ENCODE measurements at regions not wholly inside any gene's neighbourhood (a gene's known extent, or its start where the extent isn't known, plus 50 kb on each side); places are given as distances from the start of the nearest gene placed in this dataset.

DNA sequence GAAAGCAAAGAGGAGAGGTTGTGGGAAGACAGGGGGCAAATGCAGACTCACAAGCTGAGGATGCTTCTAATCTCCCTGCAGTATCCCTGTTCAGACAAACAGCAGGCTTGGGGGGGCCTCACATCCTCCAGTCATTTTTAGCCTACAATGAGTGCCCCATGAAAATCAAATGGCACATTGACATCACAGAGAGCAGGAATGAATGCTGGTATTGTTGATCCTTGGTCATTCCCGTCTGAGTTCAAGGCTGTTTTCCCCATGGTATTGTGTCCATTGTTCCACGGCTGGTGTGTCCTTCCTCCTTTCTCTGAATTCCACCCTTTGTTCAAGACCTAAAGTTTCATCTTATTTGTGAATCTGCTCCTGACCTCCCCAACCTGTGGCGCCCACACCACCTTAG, 545.6 kb downstream of the AJAP1 start:
- DNase-seq (ENCODE audit: low read depth, low spot score), result no peak
- in situ Hi-C loops (cut with HindIII; ENCODE audit: low pct_unique_long_range_greater_than_20kb, low sequenced_read_pairs), result no loop called here

DNA sequence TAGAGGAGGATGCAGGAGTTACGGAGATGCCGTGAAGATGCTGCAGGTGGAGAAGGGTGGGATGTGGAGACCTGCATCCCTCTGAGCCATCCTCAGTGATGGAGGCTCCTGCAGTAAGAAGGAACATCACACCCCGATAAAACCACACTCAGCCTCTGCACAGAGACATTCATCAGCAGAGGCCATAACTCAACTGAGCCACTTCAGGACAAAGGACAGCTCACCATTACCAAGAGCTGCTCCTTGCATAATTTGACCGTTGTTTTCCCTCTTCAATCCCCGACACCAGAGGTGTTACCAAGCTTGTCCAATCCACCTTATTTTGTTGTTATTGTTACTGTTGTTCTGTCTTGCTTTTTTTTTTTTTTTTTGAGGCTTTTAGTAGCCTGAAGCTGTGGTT, 543.9 kb downstream of the AJAP1 start:
- no peak for DNase-seq (ENCODE audit: low read depth, low spot score)
- in situ Hi-C loops (cut with HindIII; ENCODE audit: low pct_unique_long_range_greater_than_20kb, low sequenced_read_pairs), result no loop called here

DNA sequence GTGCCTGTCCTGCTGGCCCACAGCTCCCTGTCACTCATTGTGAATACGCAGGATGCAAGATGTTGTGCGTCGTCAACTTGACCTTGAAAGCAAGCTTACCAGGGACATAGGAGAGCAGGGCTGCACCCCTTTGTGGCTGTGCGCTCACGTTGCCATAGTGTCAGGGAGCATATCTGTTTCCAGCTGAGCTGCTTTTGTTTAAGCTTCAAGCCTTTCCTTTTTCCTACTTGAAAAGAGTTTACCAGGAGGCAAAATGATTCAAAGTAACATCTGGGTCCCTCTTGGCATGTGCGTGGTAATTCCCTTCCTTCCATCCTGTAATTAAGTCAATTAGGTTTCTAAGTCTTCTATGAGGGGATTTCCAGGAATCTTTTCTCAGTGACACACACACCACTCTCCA, 537.1 kb downstream of the AJAP1 start:
- in situ Hi-C loops (cut with HindIII; ENCODE audit: low pct_unique_long_range_greater_than_20kb, low sequenced_read_pairs), result no loop called here
- DNase-seq (ENCODE audit: low read depth, low spot score), result no peak

DNA sequence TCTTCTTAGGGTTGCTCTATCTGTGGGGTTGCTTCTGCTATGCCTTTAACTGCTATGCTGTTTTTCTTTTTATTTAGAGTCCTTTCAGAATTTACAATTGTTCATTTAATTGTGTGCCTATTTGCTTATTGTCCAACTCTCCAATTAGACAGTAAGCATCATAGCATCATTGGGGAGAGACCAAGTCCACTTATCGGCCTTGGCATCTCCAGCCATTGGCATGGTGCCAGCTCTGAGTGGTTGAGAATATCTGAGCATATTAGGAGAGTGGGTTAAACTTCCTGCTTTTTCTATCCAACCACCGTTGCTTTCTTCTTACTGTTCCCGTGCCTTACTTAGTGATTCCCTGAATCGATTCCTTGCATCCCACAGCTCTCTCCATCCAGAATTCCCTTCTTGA, 535.0 kb downstream of the AJAP1 start:
- in situ Hi-C loops (cut with HindIII; ENCODE audit: low pct_unique_long_range_greater_than_20kb, low sequenced_read_pairs), result no loop called here

DNA sequence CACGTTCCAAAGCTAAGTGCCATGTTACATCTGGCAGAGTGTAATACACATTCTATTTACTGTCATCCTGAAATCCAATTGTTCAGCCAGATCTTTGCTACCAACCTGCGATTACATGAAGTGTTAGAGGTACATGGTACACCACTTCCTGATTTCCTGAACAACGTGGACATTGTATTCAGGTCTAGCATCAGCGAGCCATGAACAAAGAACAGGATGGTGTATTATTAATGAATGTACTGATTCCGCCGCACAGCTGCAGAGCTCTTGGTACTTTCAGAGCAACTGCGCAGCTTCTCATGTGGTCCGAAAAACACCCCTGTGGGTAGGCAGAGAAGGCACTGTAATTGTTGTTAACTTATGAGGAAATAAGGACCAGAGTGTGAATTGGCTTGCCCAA, 511.4 kb downstream of the AJAP1 start:
- DNase-seq (ENCODE audit: low read depth, low spot score), result no peak
- in situ Hi-C loops (cut with HindIII; ENCODE audit: low pct_unique_long_range_greater_than_20kb, low sequenced_read_pairs), result no loop called here

More for the DNA sequence above, 535.0 kb downstream of the AJAP1 start:
- no peak for DNase-seq (ENCODE audit: low read depth, low spot score)

DNA sequence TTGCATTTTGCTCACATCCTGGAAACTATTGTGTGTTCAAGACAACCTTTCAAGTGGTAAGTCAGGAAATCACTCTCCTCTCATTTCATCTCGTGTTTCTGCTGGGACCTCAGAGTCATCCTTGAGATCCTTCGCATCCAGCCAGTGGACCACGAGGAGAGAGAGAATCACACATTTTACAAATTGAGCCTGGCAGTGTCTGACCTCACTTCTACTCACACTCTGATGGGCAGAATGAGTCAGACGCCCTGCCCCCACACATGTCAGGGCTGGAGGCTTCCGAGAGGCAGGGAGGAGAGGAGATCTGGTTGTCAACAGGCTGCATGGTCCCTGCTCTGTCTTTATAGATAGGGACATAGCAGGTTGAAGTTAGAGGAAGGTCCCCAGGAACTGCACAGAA, 509.7 kb downstream of the AJAP1 start:
- no peak for DNase-seq (ENCODE audit: low read depth, low spot score)
- in situ Hi-C loops (cut with HindIII; ENCODE audit: low pct_unique_long_range_greater_than_20kb, low sequenced_read_pairs), result no loop called here

DNA sequence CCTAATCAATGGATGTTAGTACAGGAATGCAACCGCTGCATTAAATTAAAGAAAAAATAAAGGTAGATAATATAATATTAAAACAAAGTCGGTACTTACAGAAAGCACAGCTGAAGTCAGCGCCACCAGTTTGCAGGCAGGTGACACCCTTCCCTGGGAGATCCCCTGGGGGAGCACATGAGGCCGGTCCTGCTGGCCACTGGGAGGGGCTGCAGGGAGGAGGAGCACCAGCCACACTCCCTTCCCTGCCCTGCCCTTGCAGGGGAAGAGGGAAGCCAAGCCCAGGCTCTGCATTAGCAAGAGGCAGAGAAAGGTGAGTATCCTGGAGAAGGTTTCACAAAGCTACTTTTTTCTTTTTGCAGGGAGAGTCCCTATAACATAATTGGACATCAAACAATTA, 507.0 kb downstream of the AJAP1 start:
- no peak for DNase-seq (ENCODE audit: low read depth, low spot score)
- in situ Hi-C loops (cut with HindIII; ENCODE audit: low pct_unique_long_range_greater_than_20kb, low sequenced_read_pairs), result no loop called here

DNA sequence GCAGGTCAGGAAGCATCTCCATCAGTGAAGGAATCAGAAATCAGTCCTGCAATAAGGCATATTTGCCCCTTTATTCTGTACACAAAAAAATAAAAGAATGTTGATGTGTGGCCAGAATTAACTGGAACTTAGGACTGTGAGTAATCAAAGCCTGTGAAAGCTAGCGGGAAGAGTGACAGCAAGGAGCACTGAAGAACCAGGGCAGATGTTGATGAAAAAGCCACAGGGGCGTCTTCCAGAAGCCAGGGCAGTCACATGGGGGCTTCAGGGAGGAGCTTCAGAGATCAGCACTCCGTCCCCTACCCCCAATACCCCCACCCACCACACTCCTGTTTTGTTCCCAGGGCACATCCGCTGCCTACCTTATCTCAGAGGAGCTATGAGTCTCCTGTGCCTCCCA, 502.8 kb downstream of the AJAP1 start:
- in situ Hi-C loops (cut with HindIII; ENCODE audit: low pct_unique_long_range_greater_than_20kb, low sequenced_read_pairs), result no loop called here
- no peak for DNase-seq (ENCODE audit: low read depth, low spot score)

DNA sequence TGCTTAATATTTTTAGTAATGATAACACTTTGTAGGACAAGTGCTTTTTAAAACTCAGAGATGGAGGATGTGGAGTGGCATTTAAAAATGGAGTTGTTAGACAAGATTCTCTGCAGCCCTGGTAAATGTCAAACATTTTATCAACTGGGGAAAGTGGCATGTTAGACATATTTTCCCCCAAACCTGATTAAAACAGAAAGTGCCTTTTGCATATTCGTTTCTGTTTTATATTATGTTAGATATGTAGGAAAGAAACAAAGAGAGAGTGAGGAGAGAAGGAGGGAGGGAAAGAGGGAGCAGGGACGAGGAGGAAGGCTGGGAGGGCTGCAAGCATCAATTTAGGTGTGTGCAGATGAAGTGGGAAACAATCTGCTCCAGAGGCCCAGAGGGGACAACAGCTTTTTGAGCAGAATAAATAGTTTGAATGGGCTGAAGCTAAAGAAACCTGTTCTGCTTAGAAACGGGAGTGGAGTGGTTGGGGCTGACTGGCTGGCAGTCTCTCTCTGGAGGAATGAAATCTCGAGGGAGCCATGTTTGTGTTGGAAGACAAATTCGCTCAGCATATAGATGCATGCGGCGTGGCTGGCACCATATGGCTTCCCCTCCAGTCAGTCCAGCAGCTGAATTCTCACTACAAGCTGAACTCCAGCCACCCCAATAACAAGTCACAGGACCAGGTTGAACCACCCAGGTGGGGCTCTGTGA, 502.2 kb downstream of the AJAP1 start:
- no peak for DNase-seq (ENCODE audit: low read depth, low spot score)
- in situ Hi-C loops (cut with HindIII; ENCODE audit: low pct_unique_long_range_greater_than_20kb, low sequenced_read_pairs), result no loop called here

DNA sequence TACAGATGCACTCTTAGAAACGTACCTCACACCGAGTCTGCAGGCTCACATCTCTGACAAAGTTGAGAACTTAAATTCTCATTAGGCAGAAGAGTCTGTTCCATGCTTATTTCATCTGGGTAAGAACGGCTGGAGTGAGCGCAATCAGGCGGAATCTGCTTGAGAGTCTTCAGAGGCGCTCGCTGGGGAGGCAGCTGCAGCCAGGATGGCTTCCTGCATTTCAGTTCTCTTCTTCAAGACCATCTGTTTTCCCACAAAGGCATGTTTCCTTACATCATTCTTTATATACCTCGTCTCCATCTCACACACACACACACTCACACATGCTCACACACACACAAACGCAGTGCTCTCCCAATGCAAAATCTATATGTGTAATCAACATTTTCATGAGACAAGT, 497.1 kb downstream of the AJAP1 start:
- DNase-seq (ENCODE audit: low read depth, low spot score), result no peak
- in situ Hi-C loops (cut with HindIII; ENCODE audit: low pct_unique_long_range_greater_than_20kb, low sequenced_read_pairs), result no loop called here

DNA sequence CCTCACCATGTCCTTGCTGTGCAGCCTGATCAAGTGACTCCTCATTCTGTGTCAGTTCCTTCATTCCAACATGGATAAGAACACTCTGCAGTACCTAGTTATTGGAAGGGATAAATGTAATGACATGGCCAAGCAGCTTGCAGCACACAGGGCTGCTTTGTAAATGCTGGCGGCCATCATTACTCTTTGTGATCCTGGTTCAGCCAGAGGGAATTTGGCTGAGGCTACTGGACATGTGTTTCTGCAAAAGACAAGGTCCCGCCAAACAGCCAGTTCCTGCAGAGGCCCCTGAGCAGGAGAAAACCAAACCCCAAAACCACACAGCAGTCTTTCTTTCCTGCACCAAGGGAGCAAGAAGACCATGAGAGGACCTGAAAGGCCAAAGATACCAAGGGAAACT, 495.8 kb downstream of the AJAP1 start:
- DNase-seq (ENCODE audit: low read depth, low spot score), result no peak
- in situ Hi-C loops (cut with HindIII; ENCODE audit: low pct_unique_long_range_greater_than_20kb, low sequenced_read_pairs), result no loop called here

DNA sequence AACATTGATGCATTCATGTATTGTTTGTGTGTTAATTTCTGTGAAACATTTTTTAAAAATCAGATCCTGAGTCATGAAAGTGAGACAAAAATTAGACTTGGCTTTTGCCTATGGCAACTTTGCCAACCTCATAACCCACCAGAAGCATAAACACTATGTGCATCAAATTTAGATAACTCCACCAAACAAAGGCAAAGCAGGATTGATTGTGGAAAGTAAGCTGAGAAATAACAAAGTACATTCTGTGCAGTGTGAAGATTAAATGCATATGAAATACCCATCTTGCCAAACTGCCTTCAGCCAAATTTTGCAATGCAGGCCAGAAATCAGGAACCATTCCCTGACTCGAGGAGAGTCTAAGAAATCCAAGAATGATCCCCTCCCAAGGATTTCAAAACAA, 493.4 kb downstream of the AJAP1 start:
- no peak for DNase-seq (ENCODE audit: low read depth, low spot score)
- in situ Hi-C loops (cut with HindIII; ENCODE audit: low pct_unique_long_range_greater_than_20kb, low sequenced_read_pairs), result no loop called here

DNA sequence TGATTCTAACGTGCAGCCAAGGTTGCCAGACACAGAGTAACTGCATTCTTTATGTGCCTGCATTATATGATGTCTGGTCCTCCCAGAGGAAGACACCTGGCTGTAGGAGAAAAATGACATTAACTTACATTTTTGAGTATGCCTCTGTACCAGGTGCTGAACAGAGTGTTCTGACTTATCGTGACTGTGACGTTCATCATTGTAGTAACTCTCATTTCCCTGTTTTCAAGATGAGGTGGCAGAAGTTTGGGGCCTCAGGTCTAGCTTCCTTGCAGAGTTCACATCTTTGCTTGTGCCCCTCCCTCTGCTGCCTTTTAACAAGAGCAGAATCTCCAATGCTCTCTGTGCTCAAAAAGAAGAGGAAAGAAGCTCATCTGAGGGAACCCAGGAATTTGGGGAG, 488.0 kb downstream of the AJAP1 start:
- in situ Hi-C loops (cut with HindIII; ENCODE audit: low pct_unique_long_range_greater_than_20kb, low sequenced_read_pairs), result no loop called here
- no peak for DNase-seq (ENCODE audit: low read depth, low spot score)

DNA sequence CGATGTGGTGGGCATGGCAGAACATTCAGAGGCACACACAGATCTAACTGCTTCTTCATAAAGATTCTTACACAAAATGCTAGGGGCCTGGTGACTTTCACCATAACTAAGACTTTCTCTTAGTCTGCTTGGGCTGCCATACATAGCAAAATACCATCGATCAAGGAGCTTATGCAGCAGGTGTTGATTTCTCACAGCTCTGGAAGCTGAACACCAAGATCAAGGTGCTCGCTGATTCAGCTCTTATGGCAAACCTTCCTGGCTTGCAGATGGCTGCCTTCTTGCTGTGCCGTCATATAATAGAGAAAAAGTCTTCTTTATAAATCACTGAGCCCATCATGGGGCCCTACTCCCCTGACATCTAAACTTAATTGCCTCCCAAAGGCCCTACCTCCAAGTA, 487.3 kb downstream of the AJAP1 start:
- in situ Hi-C loops (cut with HindIII; ENCODE audit: low pct_unique_long_range_greater_than_20kb, low sequenced_read_pairs), result no loop called here

DNA sequence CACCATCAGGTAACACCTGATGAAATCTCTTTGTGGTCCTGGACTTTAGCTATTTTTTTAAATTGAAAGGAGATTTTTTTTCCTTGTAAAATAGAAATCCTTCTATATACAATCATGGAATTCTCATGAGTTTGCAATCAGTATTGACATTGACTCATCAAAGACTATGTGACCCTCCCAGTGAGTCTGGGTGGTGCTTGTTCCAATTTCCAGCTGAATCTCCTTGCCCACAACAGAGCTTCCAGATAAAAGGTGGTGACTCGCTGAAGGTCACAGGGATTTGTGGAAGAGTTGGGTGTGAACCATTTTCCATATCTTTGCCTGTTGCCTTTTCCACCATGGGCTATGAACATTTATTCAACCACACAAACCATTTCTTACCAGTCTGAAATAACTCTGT, 486.6 kb downstream of the AJAP1 start:
- in situ Hi-C loops (cut with HindIII; ENCODE audit: low pct_unique_long_range_greater_than_20kb, low sequenced_read_pairs), result no loop called here
- DNase-seq (ENCODE audit: low read depth, low spot score), result no peak

More for the DNA sequence above, 487.3 kb downstream of the AJAP1 start:
- DNase-seq (ENCODE audit: low read depth, low spot score), result no peak

DNA sequence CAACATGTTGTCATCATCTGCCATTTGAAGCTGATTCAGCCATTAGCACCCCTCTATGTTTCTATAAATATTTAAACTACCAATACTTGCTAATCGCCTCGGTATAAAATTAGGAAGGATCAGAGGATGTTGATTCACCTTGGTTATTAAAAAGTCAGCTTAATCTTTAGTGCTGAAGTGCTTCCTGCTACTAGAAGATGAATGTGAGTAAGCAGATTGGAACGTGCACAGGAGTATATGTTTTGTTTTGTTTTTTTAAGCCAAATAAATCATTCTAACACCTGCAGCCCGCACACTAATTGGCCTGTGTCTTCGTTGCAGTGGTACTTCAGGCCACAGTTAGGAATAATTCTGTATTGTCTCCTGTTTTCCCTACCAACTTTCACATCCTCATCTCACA, 485.7 kb downstream of the AJAP1 start:
- no peak for DNase-seq (ENCODE audit: low read depth, low spot score)
- in situ Hi-C loops (cut with HindIII; ENCODE audit: low pct_unique_long_range_greater_than_20kb, low sequenced_read_pairs), result no loop called here

DNA sequence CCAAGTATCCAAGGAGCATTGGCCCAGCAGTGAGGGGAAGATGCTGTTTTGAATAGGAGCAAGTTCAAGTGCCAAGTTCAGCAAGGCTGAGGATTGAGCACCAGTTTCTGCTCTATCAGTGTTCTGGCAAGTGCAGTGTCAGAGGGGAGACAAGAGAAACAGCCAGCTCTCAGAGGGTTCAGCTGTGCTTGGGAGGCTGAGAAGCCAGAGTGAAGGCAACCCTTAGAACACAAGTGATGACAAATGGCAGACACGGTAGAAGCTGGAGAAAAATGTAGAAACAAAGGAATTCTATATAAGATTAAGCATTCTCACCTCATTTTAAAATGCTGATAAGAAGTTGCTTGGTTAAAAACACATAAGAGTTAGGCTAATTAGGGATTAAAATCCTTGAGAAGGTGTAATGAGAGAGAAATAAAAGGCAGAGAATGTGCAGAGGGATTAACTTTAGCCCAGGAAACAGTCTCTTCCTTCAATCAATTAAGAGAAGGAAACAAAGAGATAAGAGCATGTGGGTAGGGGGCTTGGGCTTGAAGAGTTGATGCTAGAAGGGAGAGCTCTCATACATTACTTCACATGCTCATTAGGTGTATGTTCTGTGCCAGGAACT, 475.4 kb downstream of the AJAP1 start:
- in situ Hi-C loops (cut with HindIII; ENCODE audit: low pct_unique_long_range_greater_than_20kb, low sequenced_read_pairs), result no loop called here
- DNase-seq (ENCODE audit: low read depth, low spot score), result no peak

DNA sequence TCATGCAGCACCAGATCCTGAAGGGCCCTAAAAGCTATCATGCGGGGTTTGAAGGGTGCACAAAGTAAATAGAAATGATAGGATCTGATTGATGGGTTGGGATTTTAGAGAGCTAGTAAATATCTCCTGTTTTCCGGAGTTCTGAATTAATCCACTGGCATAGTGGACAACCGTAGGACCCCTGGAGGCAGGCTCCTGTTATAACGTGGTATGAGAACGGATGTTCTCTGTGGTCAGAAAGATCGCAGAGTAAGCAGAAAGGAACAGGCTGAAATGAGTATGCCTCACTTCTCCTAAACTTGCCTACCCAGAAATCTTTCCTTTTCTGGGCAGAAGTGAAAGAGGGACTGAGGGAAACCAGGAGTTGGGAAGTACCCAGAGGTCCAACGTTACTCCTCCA, 470.8 kb downstream of the AJAP1 start:
- in situ Hi-C loops (cut with HindIII; ENCODE audit: low pct_unique_long_range_greater_than_20kb, low sequenced_read_pairs), result no loop called here
- DNase-seq (ENCODE audit: low read depth, low spot score), result peak; percentile 2

DNA sequence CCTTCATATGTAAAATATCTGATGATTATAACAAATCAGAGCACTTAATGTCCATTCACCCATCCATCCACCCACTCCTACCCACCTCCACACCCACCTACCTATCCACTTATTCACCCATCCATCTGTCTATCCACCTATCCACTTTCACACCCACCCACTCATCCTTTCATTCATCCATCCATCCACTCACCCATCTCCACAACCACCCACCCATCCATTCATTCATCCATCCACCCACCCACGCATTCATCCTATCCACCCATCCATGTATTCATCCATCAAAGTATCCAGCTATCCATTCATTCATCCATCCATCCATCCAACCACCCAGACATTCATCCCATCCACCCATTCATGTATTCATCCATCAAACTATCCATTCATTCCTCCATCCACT, 466.1 kb downstream of the AJAP1 start:
- no peak for DNase-seq (ENCODE audit: low read depth, low spot score)
- in situ Hi-C loops (cut with HindIII; ENCODE audit: low pct_unique_long_range_greater_than_20kb, low sequenced_read_pairs), result no loop called here
